ENCODE measurements at regions not wholly inside any gene's neighbourhood (a gene's known extent, or its start where the extent isn't known, plus 50 kb on each side); places are given as distances from the start of the nearest gene placed in this dataset.

DNA sequence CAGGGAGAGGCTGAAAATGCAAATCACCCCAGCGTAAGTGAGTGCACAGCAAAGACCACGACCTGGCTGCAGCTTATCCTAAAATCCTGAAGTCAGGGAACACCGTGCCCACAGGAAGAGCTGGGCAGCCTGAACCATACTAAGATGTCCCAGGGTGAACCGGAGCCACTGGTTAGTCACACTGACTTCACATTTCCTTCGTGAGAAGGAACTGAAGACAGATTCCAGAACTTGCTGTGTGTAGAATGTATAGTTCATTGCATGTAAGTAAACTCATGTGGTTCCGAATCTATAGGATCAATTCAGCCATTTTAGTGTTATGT lies 84.6 kb upstream of the NDUFV2 start (continued):
- TF ChIP-seq, protein P1, sequence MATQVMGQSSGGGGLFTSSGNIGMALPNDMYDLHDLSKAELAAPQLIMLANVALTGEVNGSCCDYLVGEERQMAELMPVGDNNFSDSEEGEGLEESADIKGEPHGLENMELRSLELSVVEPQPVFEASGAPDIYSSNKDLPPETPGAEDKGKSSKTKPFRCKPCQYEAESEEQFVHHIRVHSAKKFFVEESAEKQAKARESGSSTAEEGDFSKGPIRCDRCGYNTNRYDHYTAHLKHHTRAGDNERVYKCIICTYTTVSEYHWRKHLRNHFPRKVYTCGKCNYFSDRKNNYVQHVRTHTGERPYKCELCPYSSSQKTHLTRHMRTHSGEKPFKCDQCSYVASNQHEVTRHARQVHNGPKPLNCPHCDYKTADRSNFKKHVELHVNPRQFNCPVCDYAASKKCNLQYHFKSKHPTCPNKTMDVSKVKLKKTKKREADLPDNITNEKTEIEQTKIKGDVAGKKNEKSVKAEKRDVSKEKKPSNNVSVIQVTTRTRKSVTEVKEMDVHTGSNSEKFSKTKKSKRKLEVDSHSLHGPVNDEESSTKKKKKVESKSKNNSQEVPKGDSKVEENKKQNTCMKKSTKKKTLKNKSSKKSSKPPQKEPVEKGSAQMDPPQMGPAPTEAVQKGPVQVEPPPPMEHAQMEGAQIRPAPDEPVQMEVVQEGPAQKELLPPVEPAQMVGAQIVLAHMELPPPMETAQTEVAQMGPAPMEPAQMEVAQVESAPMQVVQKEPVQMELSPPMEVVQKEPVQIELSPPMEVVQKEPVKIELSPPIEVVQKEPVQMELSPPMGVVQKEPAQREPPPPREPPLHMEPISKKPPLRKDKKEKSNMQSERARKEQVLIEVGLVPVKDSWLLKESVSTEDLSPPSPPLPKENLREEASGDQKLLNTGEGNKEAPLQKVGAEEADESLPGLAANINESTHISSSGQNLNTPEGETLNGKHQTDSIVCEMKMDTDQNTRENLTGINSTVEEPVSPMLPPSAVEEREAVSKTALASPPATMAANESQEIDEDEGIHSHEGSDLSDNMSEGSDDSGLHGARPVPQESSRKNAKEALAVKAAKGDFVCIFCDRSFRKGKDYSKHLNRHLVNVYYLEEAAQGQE (IDR thresholded peaks at IDR 0.05; ENCODE audit: low read depth) = no peak
- no peak for TF ChIP-seq ZNF274 (IDR thresholded peaks at IDR 0.05; ENCODE audit: low read depth, low read length)
- TF ChIP-seq EGR1 (IDR thresholded peaks at IDR 0.05; ENCODE audit: low read depth) = no peak
- TF ChIP-seq, protein P2, sequence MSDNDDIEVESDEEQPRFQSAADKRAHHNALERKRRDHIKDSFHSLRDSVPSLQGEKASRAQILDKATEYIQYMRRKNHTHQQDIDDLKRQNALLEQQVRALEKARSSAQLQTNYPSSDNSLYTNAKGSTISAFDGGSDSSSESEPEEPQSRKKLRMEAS (IDR thresholded peaks at IDR 0.05) = no peak
- TF ChIP-seq, protein P3, sequence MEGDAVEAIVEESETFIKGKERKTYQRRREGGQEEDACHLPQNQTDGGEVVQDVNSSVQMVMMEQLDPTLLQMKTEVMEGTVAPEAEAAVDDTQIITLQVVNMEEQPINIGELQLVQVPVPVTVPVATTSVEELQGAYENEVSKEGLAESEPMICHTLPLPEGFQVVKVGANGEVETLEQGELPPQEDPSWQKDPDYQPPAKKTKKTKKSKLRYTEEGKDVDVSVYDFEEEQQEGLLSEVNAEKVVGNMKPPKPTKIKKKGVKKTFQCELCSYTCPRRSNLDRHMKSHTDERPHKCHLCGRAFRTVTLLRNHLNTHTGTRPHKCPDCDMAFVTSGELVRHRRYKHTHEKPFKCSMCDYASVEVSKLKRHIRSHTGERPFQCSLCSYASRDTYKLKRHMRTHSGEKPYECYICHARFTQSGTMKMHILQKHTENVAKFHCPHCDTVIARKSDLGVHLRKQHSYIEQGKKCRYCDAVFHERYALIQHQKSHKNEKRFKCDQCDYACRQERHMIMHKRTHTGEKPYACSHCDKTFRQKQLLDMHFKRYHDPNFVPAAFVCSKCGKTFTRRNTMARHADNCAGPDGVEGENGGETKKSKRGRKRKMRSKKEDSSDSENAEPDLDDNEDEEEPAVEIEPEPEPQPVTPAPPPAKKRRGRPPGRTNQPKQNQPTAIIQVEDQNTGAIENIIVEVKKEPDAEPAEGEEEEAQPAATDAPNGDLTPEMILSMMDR (IDR thresholded peaks at IDR 0.05 in 2 of 3, conservative IDR thresholded peaks at IDR 0.05 in 1 of 3; ENCODE audit: borderline replicate concordance in 1 of 3, insufficient read depth in 1 of 3, low read depth in 2 of 3, low read length in 2 of 3) = no peak
- no peak for TF ChIP-seq EZH2 (IDR thresholded peaks at IDR 0.05)
- TF ChIP-seq, protein P4, sequence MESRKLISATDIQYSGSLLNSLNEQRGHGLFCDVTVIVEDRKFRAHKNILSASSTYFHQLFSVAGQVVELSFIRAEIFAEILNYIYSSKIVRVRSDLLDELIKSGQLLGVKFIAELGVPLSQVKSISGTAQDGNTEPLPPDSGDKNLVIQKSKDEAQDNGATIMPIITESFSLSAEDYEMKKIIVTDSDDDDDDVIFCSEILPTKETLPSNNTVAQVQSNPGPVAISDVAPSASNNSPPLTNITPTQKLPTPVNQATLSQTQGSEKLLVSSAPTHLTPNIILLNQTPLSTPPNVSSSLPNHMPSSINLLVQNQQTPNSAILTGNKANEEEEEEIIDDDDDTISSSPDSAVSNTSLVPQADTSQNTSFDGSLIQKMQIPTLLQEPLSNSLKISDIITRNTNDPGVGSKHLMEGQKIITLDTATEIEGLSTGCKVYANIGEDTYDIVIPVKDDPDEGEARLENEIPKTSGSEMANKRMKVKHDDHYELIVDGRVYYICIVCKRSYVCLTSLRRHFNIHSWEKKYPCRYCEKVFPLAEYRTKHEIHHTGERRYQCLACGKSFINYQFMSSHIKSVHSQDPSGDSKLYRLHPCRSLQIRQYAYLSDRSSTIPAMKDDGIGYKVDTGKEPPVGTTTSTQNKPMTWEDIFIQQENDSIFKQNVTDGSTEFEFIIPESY (IDR thresholded peaks at IDR 0.05; ENCODE audit: extremely low read depth, insufficient replicate concordance, low read length) = no peak
- TF ChIP-seq POLR2A (IDR thresholded peaks at IDR 0.05; ENCODE audit: borderline replicate concordance, extremely low read depth, insufficient read depth, insufficient read length) = no peak

Measured in HCT116 (cell line).